ENCODE measurements at regions not wholly inside any gene's neighbourhood (a gene's known extent, or its start where the extent isn't known, plus 50 kb on each side); places are given as distances from the start of the nearest gene placed in this dataset.

- Histone ChIP-seq H3K27ac (no peak overlapping the region), H3K4me2 (no peak overlapping the region), H3K9ac (no peak overlapping the region), H4K20me1 (ENCODE audit: insufficient read depth) (no peaks in the 10 kb centered on the region), H3K4me3 (IDR thresholded peaks at IDR 0.05; ENCODE audit: insufficient read depth, low read depth, low read length) (no peak overlapping the region), H3K36me3 (ENCODE audit: insufficient read depth) (no peaks in the 10 kb centered on the region), H3K27me3 (ENCODE audit: insufficient read depth, low read depth) (peaks cover 81% of the 10 kb centered on the region), H2AFZ (ENCODE audit: low read depth) (no peak overlapping the region), H3K4me1 (ENCODE audit: low read depth, poor library complexity, severe bottlenecking) (no peaks in the 10 kb centered on the region), H3K79me2 (ENCODE audit: insufficient read depth, low read depth) (no peaks in the 10 kb centered on the region)
- TF ChIP-seq, protein P1, sequence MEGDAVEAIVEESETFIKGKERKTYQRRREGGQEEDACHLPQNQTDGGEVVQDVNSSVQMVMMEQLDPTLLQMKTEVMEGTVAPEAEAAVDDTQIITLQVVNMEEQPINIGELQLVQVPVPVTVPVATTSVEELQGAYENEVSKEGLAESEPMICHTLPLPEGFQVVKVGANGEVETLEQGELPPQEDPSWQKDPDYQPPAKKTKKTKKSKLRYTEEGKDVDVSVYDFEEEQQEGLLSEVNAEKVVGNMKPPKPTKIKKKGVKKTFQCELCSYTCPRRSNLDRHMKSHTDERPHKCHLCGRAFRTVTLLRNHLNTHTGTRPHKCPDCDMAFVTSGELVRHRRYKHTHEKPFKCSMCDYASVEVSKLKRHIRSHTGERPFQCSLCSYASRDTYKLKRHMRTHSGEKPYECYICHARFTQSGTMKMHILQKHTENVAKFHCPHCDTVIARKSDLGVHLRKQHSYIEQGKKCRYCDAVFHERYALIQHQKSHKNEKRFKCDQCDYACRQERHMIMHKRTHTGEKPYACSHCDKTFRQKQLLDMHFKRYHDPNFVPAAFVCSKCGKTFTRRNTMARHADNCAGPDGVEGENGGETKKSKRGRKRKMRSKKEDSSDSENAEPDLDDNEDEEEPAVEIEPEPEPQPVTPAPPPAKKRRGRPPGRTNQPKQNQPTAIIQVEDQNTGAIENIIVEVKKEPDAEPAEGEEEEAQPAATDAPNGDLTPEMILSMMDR (conservative IDR thresholded peaks at IDR 0.05; ENCODE audit: low read depth, low read length), result no peak
Measured at GRCh38 chr16:85180047-85180826, 68.0 kb upstream of the CIBAR2 start.

- H2AFZ ChIP-seq (ENCODE audit: low read depth), result no peak overlapping the region
- no peaks in the 10 kb centered on the region for H3K79me2 ChIP-seq (ENCODE audit: insufficient read depth, low read depth)
- H3K9ac ChIP-seq, result no peak overlapping the region
- no peaks in the 10 kb centered on the region for H4K20me1 ChIP-seq (ENCODE audit: insufficient read depth)
- H3K4me1 ChIP-seq (ENCODE audit: low read depth, poor library complexity, severe bottlenecking), result no peaks in the 10 kb centered on the region
- H3K27me3 ChIP-seq (ENCODE audit: insufficient read depth, low read depth), result peaks cover 81% of the 10 kb centered on the region
- H3K4me2 ChIP-seq, result no peak overlapping the region
- TF ChIP-seq, protein P1 (conservative IDR thresholded peaks at IDR 0.05; ENCODE audit: low read depth, low read length), result no peak
- no peaks in the 10 kb centered on the region for H3K36me3 ChIP-seq (ENCODE audit: insufficient read depth)
- no peak overlapping the region for H3K27ac ChIP-seq
- H3K4me3 ChIP-seq (IDR thresholded peaks at IDR 0.05; ENCODE audit: insufficient read depth, low read depth, low read length), result no peak overlapping the region
Measured at GRCh38 chr16:85180827-85181738, 68.8 kb upstream of the CIBAR2 start.

DNA sequence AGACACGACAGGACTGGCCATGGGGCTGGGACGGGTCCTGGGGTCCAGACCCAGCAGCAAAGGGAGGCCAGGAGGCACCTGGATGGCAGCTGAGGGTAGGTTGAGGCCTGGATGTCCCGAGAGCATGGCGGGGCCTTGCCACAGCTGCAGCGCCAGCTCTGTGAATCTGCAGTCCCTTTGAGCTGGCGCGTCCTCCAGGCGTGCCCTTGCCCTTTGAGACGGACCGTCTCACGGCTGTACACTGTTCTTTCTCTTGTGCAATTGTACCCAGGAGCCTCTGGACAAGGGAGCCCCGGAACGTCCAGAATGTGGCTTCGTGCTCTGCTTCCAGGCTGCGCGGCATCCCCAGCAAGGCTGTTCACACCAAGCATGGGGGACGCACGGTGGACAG, 69.5 kb upstream of the CIBAR2 start:
- no peaks in the 10 kb centered on the region for H3K4me1 ChIP-seq (ENCODE audit: low read depth, poor library complexity, severe bottlenecking)
- peaks cover 82% of the 10 kb centered on the region for H3K27me3 ChIP-seq (ENCODE audit: insufficient read depth, low read depth)
- H3K4me2 ChIP-seq, result no peak overlapping the region
- no peaks in the 10 kb centered on the region for H4K20me1 ChIP-seq (ENCODE audit: insufficient read depth)
- H3K36me3 ChIP-seq (ENCODE audit: insufficient read depth), result no peaks in the 10 kb centered on the region
- H2AFZ ChIP-seq (ENCODE audit: low read depth), result no peak overlapping the region
- no peak overlapping the region for H3K9ac ChIP-seq
- no peaks in the 10 kb centered on the region for H3K79me2 ChIP-seq (ENCODE audit: insufficient read depth, low read depth)
- no peak overlapping the region for H3K4me3 ChIP-seq (IDR thresholded peaks at IDR 0.05; ENCODE audit: insufficient read depth, low read depth, low read length)
- TF ChIP-seq, protein P1 (conservative IDR thresholded peaks at IDR 0.05; ENCODE audit: low read depth, low read length), result no peak
- H3K27ac ChIP-seq, result no peak overlapping the region

- Histone ChIP-seq H3K4me3 (IDR thresholded peaks at IDR 0.05; ENCODE audit: insufficient read depth, low read depth, low read length) (no peak overlapping the region), H2AFZ (ENCODE audit: low read depth) (no peak overlapping the region), H3K27ac (no peak overlapping the region), H3K27me3 (ENCODE audit: insufficient read depth, low read depth) (peaks cover 82% of the 10 kb centered on the region), H3K79me2 (ENCODE audit: insufficient read depth, low read depth) (no peaks in the 10 kb centered on the region), H3K4me1 (ENCODE audit: low read depth, poor library complexity, severe bottlenecking) (no peaks in the 10 kb centered on the region), H3K9ac (no peak overlapping the region), H3K36me3 (ENCODE audit: insufficient read depth) (no peaks in the 10 kb centered on the region), H4K20me1 (ENCODE audit: insufficient read depth) (no peaks in the 10 kb centered on the region), H3K4me2 (no peak overlapping the region)
- TF ChIP-seq, protein P1 (conservative IDR thresholded peaks at IDR 0.05; ENCODE audit: low read depth, low read length), result no peak
Measured at GRCh38 chr16:85182286-85182685, 70.0 kb upstream of the CIBAR2 start.

Measured in KMS-11 (cell line).